SK-N-MC (cell line): ENCODE measurements at regions not wholly inside any gene's neighbourhood (a gene's known extent, or its start where the extent isn't known, plus 50 kb on each side); places are given as distances from the start of the nearest gene placed in this dataset.

Experiments
- DNase-seq: peaks from one replicate; pipeline ENCODE4 v3.0.0-alpha.2; 2011; ENCODE audit warnings: low read depth, low spot score
- H3K27ac ChIP-seq: fragments of 200-600 bp; sonication (generic); 2 replicates; pipeline ENCODE4 v1.5.1; 2016; ENCODE audit warnings: mixed run types
- H3K36me3 ChIP-seq: fragments of 200-600 bp; sonication (generic); 2 replicates; pipeline ENCODE4 v1.6.1; 2017; ENCODE audit warnings: antibody characterized with exemption, low read length, mixed read lengths; ENCODE audit not compliant: insufficient read depth
- H3K4me3 ChIP-seq: fragments of 200-600 bp; sonication (generic); 2 replicates; pipeline ENCODE4 v1.5.1; 2016
- H3K9ac ChIP-seq: fragments of 200-600 bp; sonication (generic); 2 replicates; pipeline ENCODE4 v1.8.0; 2017; ENCODE audit warnings: mixed run types, mixed read lengths; ENCODE audit not compliant: insufficient read length
- H3K9me3 ChIP-seq: fragments of 200-600 bp; sonication (generic); 2 replicates; pipeline ENCODE4 v1.6.1; 2017; ENCODE audit warnings: low read depth, mild to moderate bottlenecking, antibody characterized with exemption, low read length, moderate library complexity, mixed read lengths
- EZH2 ChIP-seq: fragments of 200-600 bp; sonication (generic); IDR thresholded peaks from one replicate; pipeline ENCODE4 v1.6.1; 2017; ENCODE audit warnings: antibody characterized with exemption
- FOXP2 ChIP-seq: optimal IDR thresholded peaks from 2 replicates; pipeline ENCODE3; 2011; ENCODE audit warnings: mild to moderate bottlenecking, moderate library complexity; ENCODE audit not compliant: insufficient read depth; ENCODE audit errors: extremely low read length, control extremely low read depth
- POLR2AphosphoS5 ChIP-seq: IDR thresholded peaks from 2 replicates; pipeline ENCODE4 v1.6.1; 2012; ENCODE audit warnings: mild to moderate bottlenecking, low read depth, low read length, borderline replicate concordance

DNA sequence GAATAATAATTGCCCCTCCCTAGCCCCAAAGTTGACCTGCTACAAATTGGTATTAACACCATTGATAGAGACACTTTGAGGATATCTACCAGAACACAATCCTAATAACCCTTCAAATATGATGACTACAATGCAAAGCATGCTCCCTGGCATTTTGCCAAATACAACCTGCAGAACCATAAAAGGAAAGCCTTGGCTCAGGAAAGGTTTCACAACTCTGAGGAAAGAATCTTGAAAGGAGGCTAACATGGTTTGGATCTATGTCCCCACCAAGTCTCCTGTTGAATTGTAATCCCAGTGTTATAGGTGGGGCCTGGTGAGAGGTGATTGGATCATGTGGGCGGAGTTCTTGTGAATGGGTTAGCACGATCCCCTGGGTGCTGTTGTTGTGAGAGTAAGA, 140.4 kb upstream of the ARHGAP42 start:
- no peaks in the 10 kb centered on the region for H3K9me3 ChIP-seq
- H3K4me3 ChIP-seq, result no peak overlapping the region
- no peak overlapping the region for H3K9ac ChIP-seq
- H3K27ac ChIP-seq, result no peak overlapping the region
- no peak for DNase-seq
- no peak for TF ChIP-seq EZH2
- no peak for TF ChIP-seq POLR2AphosphoS5
- TF ChIP-seq FOXP2, result no peak
- H3K36me3 ChIP-seq, result no peaks in the 10 kb centered on the region

DNA sequence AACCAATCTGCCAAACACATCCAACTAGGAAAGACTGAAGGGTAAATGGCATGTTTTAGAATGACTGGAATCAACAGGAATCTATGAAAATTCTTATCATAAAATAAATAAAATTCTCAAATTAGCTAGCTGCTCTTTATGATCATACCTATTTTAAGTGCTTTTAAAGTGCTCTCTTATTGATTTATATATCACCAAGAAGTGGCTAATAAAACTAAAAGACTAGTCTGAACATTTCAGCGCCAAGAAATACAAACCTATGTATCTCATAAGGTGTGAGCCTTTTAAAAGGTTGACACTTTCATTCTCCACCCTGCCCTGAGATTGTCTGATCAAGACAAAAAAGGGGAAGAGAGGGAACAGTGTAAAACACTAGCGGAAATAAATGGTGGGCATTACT, 136.8 kb upstream of the ARHGAP42 start:
- Histone ChIP-seq H3K27ac (no peak overlapping the region), H3K4me3 (no peak overlapping the region), H3K9ac (no peak overlapping the region), H3K9me3 (no peaks in the 10 kb centered on the region), H3K36me3 (no peaks in the 10 kb centered on the region)
- DNase-seq, result no peak
- no peak for TF ChIP-seq POLR2AphosphoS5
- TF ChIP-seq EZH2, result no peak

DNA sequence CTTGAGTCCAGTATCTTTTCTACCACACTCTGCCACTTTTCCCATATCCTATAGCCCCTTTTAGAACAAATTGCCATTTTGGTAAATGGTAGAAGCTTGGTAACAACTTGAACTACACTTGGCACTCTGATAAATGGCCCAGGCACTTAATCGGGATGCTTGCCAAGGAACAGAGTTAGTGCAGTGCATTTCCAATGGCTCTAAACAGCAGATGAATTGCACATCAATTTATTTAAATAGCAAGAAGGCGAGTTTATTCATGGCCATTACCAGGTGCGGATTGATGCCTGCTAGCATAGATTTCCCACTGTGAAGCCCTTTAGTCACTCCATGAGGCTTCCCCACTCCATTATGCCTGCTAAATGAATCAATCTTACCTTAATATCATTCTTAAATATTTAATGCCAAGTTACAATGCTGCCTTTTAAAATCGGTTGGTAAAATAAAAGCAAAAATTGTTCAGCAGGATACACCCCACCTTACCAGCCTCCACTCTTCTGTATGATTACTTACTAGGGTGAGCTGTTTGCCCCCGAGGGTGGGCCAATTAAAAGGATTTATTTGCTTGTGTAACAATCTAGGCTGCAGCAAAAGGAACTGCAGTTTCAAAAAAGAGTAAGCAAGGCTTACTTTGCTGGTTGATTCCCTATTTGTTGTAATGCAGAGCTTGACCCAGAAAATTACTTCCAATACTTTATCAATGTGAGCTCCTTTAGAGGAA, 136.0 kb upstream of the ARHGAP42 start:
- H3K27ac ChIP-seq, result no peak overlapping the region
- no peaks in the 10 kb centered on the region for H3K9me3 ChIP-seq
- no peaks in the 10 kb centered on the region for H3K36me3 ChIP-seq
- no peak overlapping the region for H3K4me3 ChIP-seq
- TF ChIP-seq EZH2 (no peak), FOXP2 (no peak), POLR2AphosphoS5 (no peak)
- DNase-seq, result no peak
- no peak overlapping the region for H3K9ac ChIP-seq

DNA sequence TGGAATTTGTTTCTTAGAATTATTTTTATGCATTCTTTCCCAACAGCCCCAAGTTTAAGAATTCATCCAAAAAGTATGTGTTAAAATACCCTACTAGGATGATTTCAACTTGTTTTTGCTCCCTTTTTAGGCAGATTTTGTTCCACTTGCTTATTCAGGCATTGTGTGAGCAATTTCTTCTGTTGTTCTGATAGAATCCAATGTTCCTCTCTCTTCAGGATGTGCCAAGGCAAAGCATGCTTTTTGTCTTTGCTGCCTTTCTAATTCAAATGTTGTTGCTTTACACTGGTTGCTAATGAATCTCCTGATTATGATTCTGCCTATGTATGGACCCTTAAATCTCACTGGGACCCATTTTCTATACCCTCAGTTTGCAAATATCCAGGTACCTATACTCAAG, 131.2 kb upstream of the ARHGAP42 start:
- no peak for DNase-seq
- Histone ChIP-seq H3K9ac (no peak overlapping the region), H3K27ac (no peak overlapping the region), H3K4me3 (no peak overlapping the region), H3K36me3 (no peaks in the 10 kb centered on the region), H3K9me3 (no peaks in the 10 kb centered on the region)
- TF ChIP-seq FOXP2, result no peak
- no peak for TF ChIP-seq EZH2
- TF ChIP-seq POLR2AphosphoS5, result no peak

DNA sequence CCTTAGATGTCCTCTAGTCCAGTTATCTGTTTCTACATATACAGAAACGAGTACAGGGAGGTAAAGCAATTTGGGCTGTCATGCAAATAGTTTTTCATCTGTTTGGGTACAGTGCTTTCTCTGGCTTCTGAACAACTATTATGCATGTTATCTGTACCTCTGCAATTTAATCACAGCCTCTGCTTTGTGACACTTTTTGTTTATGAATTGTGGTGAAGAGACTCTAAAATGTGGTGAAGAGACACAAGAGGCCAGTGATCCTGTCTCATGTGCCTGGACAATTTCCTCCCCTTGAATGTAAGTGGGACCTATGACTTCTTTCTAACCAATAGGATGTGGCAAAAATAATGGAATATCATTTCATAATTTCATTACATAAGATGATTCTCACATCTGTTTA, 130.3 kb upstream of the ARHGAP42 start:
- no peak overlapping the region for H3K27ac ChIP-seq
- no peak overlapping the region for H3K9ac ChIP-seq
- H3K36me3 ChIP-seq, result no peaks in the 10 kb centered on the region
- no peak for DNase-seq
- no peak overlapping the region for H3K4me3 ChIP-seq
- no peak for TF ChIP-seq FOXP2
- TF ChIP-seq EZH2, result no peak
- no peak for TF ChIP-seq POLR2AphosphoS5
- H3K9me3 ChIP-seq, result no peaks in the 10 kb centered on the region

DNA sequence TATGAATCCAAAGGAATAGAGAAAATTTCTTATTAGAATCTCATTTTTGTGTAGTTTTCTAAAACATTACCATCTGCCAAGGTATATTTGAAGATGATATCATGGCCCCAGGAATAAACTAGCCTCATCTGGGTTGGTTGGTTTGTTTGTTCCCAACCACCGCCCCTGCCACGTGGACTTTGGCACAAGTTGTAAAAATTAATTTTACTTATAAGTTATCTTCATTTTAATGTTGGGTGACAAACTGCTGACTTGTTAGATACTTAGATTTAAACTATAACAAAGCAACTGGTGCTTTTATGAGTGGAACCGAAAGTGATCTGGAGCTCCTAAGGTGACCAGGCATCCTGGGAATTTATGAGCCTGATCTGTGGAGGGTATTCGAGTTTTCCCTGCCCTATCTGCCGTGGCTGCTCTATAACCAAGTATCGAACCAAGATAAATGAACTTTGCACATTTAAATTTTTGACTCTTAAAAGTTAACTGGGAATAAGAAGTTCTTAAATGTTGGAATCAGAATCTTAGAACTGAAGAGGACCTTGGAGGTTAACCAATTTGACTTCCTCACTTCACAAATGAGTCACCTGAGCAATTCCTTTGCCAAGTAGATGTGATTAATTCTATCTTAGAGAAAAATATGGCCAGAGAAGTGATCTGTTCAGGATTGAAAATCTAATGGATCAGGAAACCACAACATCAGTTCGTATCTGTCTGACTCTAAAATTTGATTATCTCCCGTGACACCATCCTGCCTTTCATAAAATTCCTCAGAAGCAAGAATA, 129.1 kb upstream of the ARHGAP42 start:
- Histone ChIP-seq H3K4me3 (no peak overlapping the region), H3K9ac (no peak overlapping the region), H3K36me3 (no peaks in the 10 kb centered on the region), H3K9me3 (no peaks in the 10 kb centered on the region), H3K27ac (no peak overlapping the region)
- DNase-seq, result no peak
- TF ChIP-seq POLR2AphosphoS5 (no peak), EZH2 (no peak)

DNA sequence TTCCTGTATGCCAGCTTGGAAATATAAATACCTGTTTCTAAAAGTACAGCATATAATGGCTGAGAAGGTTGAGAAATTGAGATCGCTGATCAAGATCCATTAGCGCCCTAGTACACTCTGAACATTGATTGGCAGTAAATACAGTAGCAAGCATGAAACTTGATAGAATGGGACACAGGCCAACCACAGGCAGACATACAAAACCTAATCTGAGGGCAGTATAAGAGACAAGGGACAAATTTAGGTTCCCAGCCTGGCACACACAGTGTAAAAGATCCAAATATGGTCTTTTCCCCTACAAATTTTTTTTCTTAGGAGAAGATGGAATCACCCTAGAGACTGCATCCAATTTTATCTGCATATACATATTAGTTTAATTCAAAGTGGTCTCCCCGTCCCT, 126.5 kb upstream of the ARHGAP42 start:
- DNase-seq, result no peak
- no peak for TF ChIP-seq EZH2
- TF ChIP-seq FOXP2, result no peak
- no peak for TF ChIP-seq POLR2AphosphoS5
- no peak overlapping the region for H3K9ac ChIP-seq
- H3K9me3 ChIP-seq, result no peaks in the 10 kb centered on the region
- H3K36me3 ChIP-seq, result no peaks in the 10 kb centered on the region
- no peak overlapping the region for H3K27ac ChIP-seq
- no peak overlapping the region for H3K4me3 ChIP-seq

DNA sequence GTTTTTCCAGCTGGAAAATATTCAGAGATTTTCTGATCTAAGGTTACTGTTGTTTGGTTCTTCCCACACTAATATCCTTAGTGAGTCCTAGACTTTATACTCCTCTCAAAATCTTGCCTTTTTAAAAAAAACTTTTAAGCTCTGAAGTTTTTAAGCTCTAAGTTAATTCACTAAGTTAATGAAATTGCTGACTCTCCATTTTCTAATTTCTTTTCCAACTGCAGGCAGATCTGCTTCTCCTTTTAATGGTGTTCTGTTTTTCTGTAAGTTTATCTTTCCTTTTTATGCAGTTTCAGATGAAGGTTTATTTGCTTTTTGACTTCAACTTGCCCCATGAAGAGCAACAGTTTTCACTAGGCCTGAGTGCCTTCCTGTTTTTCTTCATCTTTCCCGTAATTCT, 125.8 kb upstream of the ARHGAP42 start:
- peak overlapping the region; percentile 47; the same call in 1 of the 2 replicates for H3K27ac ChIP-seq
- no peak for DNase-seq

More for the DNA sequence above, 125.8 kb upstream of the ARHGAP42 start:
- H3K36me3 ChIP-seq, result no peaks in the 10 kb centered on the region
- TF ChIP-seq EZH2, result no peak
- no peak for TF ChIP-seq FOXP2
- no peak for TF ChIP-seq POLR2AphosphoS5
- no peak overlapping the region for H3K9ac ChIP-seq
- H3K9me3 ChIP-seq, result no peaks in the 10 kb centered on the region
- no peak overlapping the region for H3K4me3 ChIP-seq
